Activated CD4-positive, alpha-beta T cell treated with anti-CD3 and anti-CD28 coated beads, Interleukin-2, amount 10 ng/mL, durations not matched to agents 7 days and 5 days (primary cell): ENCODE measurements at regions not wholly inside any gene's neighbourhood (a gene's known extent, or its start where the extent isn't known, plus 50 kb on each side); places are given as distances from the start of the nearest gene placed in this dataset.

Source experiments
- CTCF ChIA-PET: fragments of 350-600 bp; sonication (Branson Sonifier 250); formaldehyde crosslinking; loops from one replicate; lab custom pipeline; 2021; ENCODE audit warnings: antibody characterized with exemption; lab: Charles Lee
- POLR2A ChIA-PET: fragments of 350-600 bp; sonication (Branson Sonifier 250); formaldehyde crosslinking; loops from one replicate; lab custom pipeline; 2021; ENCODE audit warnings: antibody characterized with exemption; lab: Charles Lee
- DNase-seq: peaks from one replicate; pipeline ENCODE4 v3.0.0-alpha.2; 2020
- H3K27ac Mint-ChIP-seq: one replicate; pipeline ENCODE4 v1.8.0; 2021; ENCODE audit warnings: mild to moderate bottlenecking, moderate library complexity, mixed read lengths
- H3K27me3 Mint-ChIP-seq: one replicate; pipeline ENCODE4 v1.8.0; 2021; ENCODE audit warnings: mixed read lengths
- H3K36me3 Mint-ChIP-seq: one replicate; pipeline ENCODE4 v1.8.0; 2021; ENCODE audit warnings: low read depth, mixed read lengths
- H3K4me1 Mint-ChIP-seq: one replicate; pipeline ENCODE4 v1.8.0; 2021; ENCODE audit warnings: mixed read lengths
- H3K4me3 Mint-ChIP-seq: one replicate; pipeline ENCODE4 v1.8.0; 2021; ENCODE audit warnings: mild to moderate bottlenecking, moderate library complexity, mixed read lengths
- H3K9me3 Mint-ChIP-seq: one replicate; pipeline ENCODE4 v1.8.0; 2021; ENCODE audit warnings: mixed read lengths

- Mint-ChIP-seq H3K4me1 (no peaks in the 10 kb centered on the region), H3K27me3 (no peaks in the 10 kb centered on the region), H3K27ac (no peak overlapping the region), H3K9me3 (no peaks in the 10 kb centered on the region), H3K36me3 (no peaks in the 10 kb centered on the region), H3K4me3 (no peak overlapping the region)
- POLR2A ChIA-PET, result no interaction called here
- CTCF ChIA-PET, result no interaction called here
- no peak for DNase-seq
Observed at GRCh38 chr4:11732155-11732554, 303.5 kb upstream of the HS3ST1 start.

GRCh38 chr4:11730545-11730944 lies 301.9 kb upstream of the HS3ST1 start:
- Mint-ChIP-seq H3K9me3 (no peaks in the 10 kb centered on the region), H3K27me3 (no peaks in the 10 kb centered on the region), H3K4me3 (no peak overlapping the region), H3K27ac (no peak overlapping the region), H3K4me1 (no peaks in the 10 kb centered on the region), H3K36me3 (no peaks in the 10 kb centered on the region)
- ChIA-PET CTCF (no interaction called here), POLR2A (no interaction called here)
- DNase-seq, result no peak

- Mint-ChIP-seq H3K36me3 (no peaks in the 10 kb centered on the region), H3K27me3 (no peaks in the 10 kb centered on the region), H3K27ac (no peak overlapping the region), H3K9me3 (no peaks in the 10 kb centered on the region), H3K4me1 (no peaks in the 10 kb centered on the region), H3K4me3 (no peak overlapping the region)
- DNase-seq, result no peak
- ChIA-PET CTCF (no interaction called here), POLR2A (no interaction called here)
Observed at GRCh38 chr4:11729548-11729947, 300.9 kb upstream of the HS3ST1 start.

GRCh38 chr4:11727903-11728564 lies 299.3 kb upstream of the HS3ST1 start:
- Mint-ChIP-seq H3K36me3 (no peaks in the 10 kb centered on the region), H3K4me3 (no peak overlapping the region), H3K4me1 (no peaks in the 10 kb centered on the region), H3K27ac (no peak overlapping the region), H3K27me3 (no peaks in the 10 kb centered on the region), H3K9me3 (no peaks in the 10 kb centered on the region)
- ChIA-PET CTCF (no interaction called here), POLR2A (no interaction called here)
- DNase-seq, result no peak

- no peak for DNase-seq
- no peak overlapping the region for H3K27ac Mint-ChIP-seq
- H3K4me3 Mint-ChIP-seq, result no peak overlapping the region
- H3K9me3 Mint-ChIP-seq, result no peaks in the 10 kb centered on the region
- ChIA-PET POLR2A (no interaction called here), CTCF (no interaction called here)
- no peaks in the 10 kb centered on the region for H3K27me3 Mint-ChIP-seq
- H3K4me1 Mint-ChIP-seq, result no peaks in the 10 kb centered on the region
- no peaks in the 10 kb centered on the region for H3K36me3 Mint-ChIP-seq
Observed at GRCh38 chr4:11724731-11725130, 296.0 kb upstream of the HS3ST1 start.

GRCh38 chr4:11722223-11722622 lies 293.5 kb upstream of the HS3ST1 start:
- Mint-ChIP-seq H3K36me3 (no peaks in the 10 kb centered on the region), H3K4me1 (no peaks in the 10 kb centered on the region), H3K9me3 (no peaks in the 10 kb centered on the region), H3K27ac (no peak overlapping the region), H3K4me3 (no peak overlapping the region), H3K27me3 (peaks cover 2% of the 10 kb centered on the region)
- DNase-seq, result no peak
- CTCF ChIA-PET, result no interaction called here
- POLR2A ChIA-PET, result no interaction called here

GRCh38 chr4:11720292-11720691 lies 291.6 kb upstream of the HS3ST1 start:
- CTCF ChIA-PET, result no interaction called here
- Mint-ChIP-seq H3K9me3 (no peaks in the 10 kb centered on the region), H3K4me3 (no peak overlapping the region), H3K36me3 (no peaks in the 10 kb centered on the region), H3K27me3 (peaks cover 6% of the 10 kb centered on the region), H3K4me1 (no peaks in the 10 kb centered on the region), H3K27ac (no peak overlapping the region)
- no peak for DNase-seq
- POLR2A ChIA-PET, result no interaction called here

- ChIA-PET POLR2A (no interaction called here), CTCF (interaction anchor here (0.5 kb wide), 1 partner anchor 915 kb away, joined by 5 read pairs; no protein-coding TSS in a partner anchor)
- H3K36me3 Mint-ChIP-seq, result no peaks in the 10 kb centered on the region
- H3K27ac Mint-ChIP-seq, result no peak overlapping the region
- no peak for DNase-seq
- H3K9me3 Mint-ChIP-seq, result no peaks in the 10 kb centered on the region
- peaks cover 6% of the 10 kb centered on the region for H3K27me3 Mint-ChIP-seq
- no peak overlapping the region for H3K4me3 Mint-ChIP-seq
- no peaks in the 10 kb centered on the region for H3K4me1 Mint-ChIP-seq
Observed at GRCh38 chr4:11719879-11720278, 291.2 kb upstream of the HS3ST1 start.

- H3K27me3 Mint-ChIP-seq, result peaks cover 6% of the 10 kb centered on the region
- CTCF ChIA-PET, result no interaction called here
- POLR2A ChIA-PET, result no interaction called here
- H3K9me3 Mint-ChIP-seq, result no peaks in the 10 kb centered on the region
- no peak overlapping the region for H3K4me3 Mint-ChIP-seq
- DNase-seq, result no peak
- H3K4me1 Mint-ChIP-seq, result no peaks in the 10 kb centered on the region
- no peak overlapping the region for H3K27ac Mint-ChIP-seq
- H3K36me3 Mint-ChIP-seq, result no peaks in the 10 kb centered on the region
Observed at GRCh38 chr4:11715753-11716521, 287.2 kb upstream of the HS3ST1 start.

- H3K36me3 Mint-ChIP-seq, result no peaks in the 10 kb centered on the region
- POLR2A ChIA-PET, result no interaction called here
- CTCF ChIA-PET, result no interaction called here
Observed at GRCh38 chr4:11710453-11711093, 281.9 kb upstream of the HS3ST1 start.

GRCh38 chr4:11704186-11704830 lies 275.6 kb upstream of the HS3ST1 start:
- no peaks in the 10 kb centered on the region for H3K9me3 Mint-ChIP-seq
- DNase-seq, result no peak
- ChIA-PET POLR2A (no interaction called here), CTCF (no interaction called here)
- H3K4me3 Mint-ChIP-seq, result no peak overlapping the region
- no peaks in the 10 kb centered on the region for H3K36me3 Mint-ChIP-seq
- H3K4me1 Mint-ChIP-seq, result no peaks in the 10 kb centered on the region
- H3K27me3 Mint-ChIP-seq, result peaks cover 3% of the 10 kb centered on the region
- H3K27ac Mint-ChIP-seq, result no peak overlapping the region

More at GRCh38 chr4:11710453-11711093, 281.9 kb upstream of the HS3ST1 start:
- Mint-ChIP-seq H3K4me1 (no peaks in the 10 kb centered on the region), H3K4me3 (no peak overlapping the region), H3K9me3 (no peaks in the 10 kb centered on the region), H3K27me3 (no peaks in the 10 kb centered on the region), H3K27ac (no peak overlapping the region)
- no peak for DNase-seq

- no peak for DNase-seq
- H3K27ac Mint-ChIP-seq, result no peak overlapping the region
- no peaks in the 10 kb centered on the region for H3K36me3 Mint-ChIP-seq
- H3K4me3 Mint-ChIP-seq, result no peak overlapping the region
- H3K9me3 Mint-ChIP-seq, result no peaks in the 10 kb centered on the region
- POLR2A ChIA-PET, result no interaction called here
- CTCF ChIA-PET, result no interaction called here
- peaks cover 6% of the 10 kb centered on the region for H3K27me3 Mint-ChIP-seq
- no peaks in the 10 kb centered on the region for H3K4me1 Mint-ChIP-seq
Observed at GRCh38 chr4:11702886-11703557, 274.3 kb upstream of the HS3ST1 start.
